ENCODE measurements at regions not wholly inside any gene's neighbourhood (a gene's known extent, or its start where the extent isn't known, plus 50 kb on each side); places are given as distances from the start of the nearest gene placed in this dataset.

- H3K9me1 ChIP-seq (ENCODE audit: insufficient read depth, low read length): no peaks in the 10 kb centered on the region
- no peak overlapping the region for H2BK15ac ChIP-seq (ENCODE audit: low read depth, low read length)
- H3K18ac ChIP-seq (ENCODE audit: low read depth, low read length): no peak overlapping the region
- intact Hi-C loops (cut with micrococcal nuclease): no loop called here
- no TSS peak for BruUV-seq (replicated peaks)
- H4K20me1 ChIP-seq (ENCODE audit: insufficient read depth, low read length): no peaks in the 10 kb centered on the region
- no peak overlapping the region for H4K8ac ChIP-seq (ENCODE audit: low read depth in 2 of 2, low read length in 2 of 2)
- H3K4me2 ChIP-seq (ENCODE audit: low read depth, low read length): no peak overlapping the region
- no peak overlapping the region for H2AFZ ChIP-seq (replicated peaks; ENCODE audit: low read length, poor library complexity)
- no peaks in the 10 kb centered on the region for H3K36me3 ChIP-seq (ENCODE audit: control insufficient read depth, insufficient read depth, low read length)
- H3K4me1 ChIP-seq (ENCODE audit: control insufficient read depth, insufficient read depth, low read length): no peaks in the 10 kb centered on the region
- no peak overlapping the region for H2AK9ac ChIP-seq (replicated peaks; ENCODE audit: low read depth, low read length, poor library complexity)
- H3K9me3 ChIP-seq (ENCODE audit: control insufficient read depth, insufficient read depth, low read length): no peaks in the 10 kb centered on the region; the same call in 1 of the 2 replicates
- no peak overlapping the region for H2BK5ac ChIP-seq (ENCODE audit: low read depth, low read length, poor library complexity, severe bottlenecking)
- H4K5ac ChIP-seq (ENCODE audit: low read depth, low read length): no peak overlapping the region
- H3K79me1 ChIP-seq (ENCODE audit: low read depth in 1 of 2, low read length in 2 of 2): no peaks in the 10 kb centered on the region
- no peak overlapping the region for H3K27ac ChIP-seq (ENCODE audit: insufficient read depth, low read length)
- no peak overlapping the region for H3K56ac ChIP-seq (ENCODE audit: extremely low read depth, insufficient read depth, low read length)
- H3K4ac ChIP-seq (ENCODE audit: low read depth, low read length): no peak overlapping the region
- H3K27me3 ChIP-seq (ENCODE audit: control insufficient read depth, insufficient read depth, low read length): peaks cover 41% of the 10 kb centered on the region
- no peak overlapping the region for H4K91ac ChIP-seq (ENCODE audit: insufficient read depth, low read depth, low read length)
- no peak for ATAC-seq (ENCODE audit: low read depth)
- POLR2A ChIA-PET (ENCODE audit: unreplicated experiment): no interaction called here
- no peak overlapping the region for H3K23ac ChIP-seq (ENCODE audit: low read depth, low read length)
- dilution Hi-C loops (cut with HindIII; ENCODE audit: low sequenced_read_pairs, unreplicated experiment): no loop called here
- no peak overlapping the region for H2BK120ac ChIP-seq (ENCODE audit: low read depth, low read length)
- no peak overlapping the region for H2AK5ac ChIP-seq (ENCODE audit: low read depth, low read length)
- no CpG with 5 or more reads among the region's 4 CpGs for WGBS, 2 experiments (ENCODE audit: extremely low coverage in 2 of 2, insufficient read length in 1 of 2)
- no peak overlapping the region for H3K9ac ChIP-seq (ENCODE audit: low read depth, low read length)
- in situ Hi-C loops (cut with MboI; ENCODE audit: low sequenced_read_pairs): no loop called here
- no peak overlapping the region for H3K14ac ChIP-seq (replicated peaks; ENCODE audit: low read depth, low read length)
- H3K4me3 ChIP-seq (ENCODE audit: insufficient read depth, low read depth, low read length): no peak overlapping the region
- CTCF ChIA-PET: no interaction called here
- DNase-seq: no peak
- TF ChIP-seq CTCF (conservative IDR thresholded peaks at IDR 0.05; ENCODE audit: low read depth, low read length) (no peak), RCOR1 (IDR thresholded peaks at IDR 0.05; ENCODE audit: insufficient replicate concordance, low read length) (no peak), BHLHE40 (IDR thresholded peaks at IDR 0.05; ENCODE audit: low read depth, low read length) (no peak), SMC3 (IDR thresholded peaks at IDR 0.05; ENCODE audit: low read depth, low read length) (no peak)
- H2BK20ac ChIP-seq (ENCODE audit: low read depth, low read length): no peak overlapping the region
Observed at GRCh38 chr6:41476401-41476800, 69.8 kb upstream of the FOXP4 start.

All from IMR-90 (cell line).